Neural progenitor cell (in vitro differentiated cells): ENCODE measurements at regions not wholly inside any gene's neighbourhood (a gene's known extent, or its start where the extent isn't known, plus 50 kb on each side); places are given as distances from the start of the nearest gene placed in this dataset.

Experiments
- CTCF ChIP-seq: fragments of 200-600 bp; sonication (generic); IDR thresholded peaks from 2 replicates; pipeline ENCODE4 v1.5.1; 2017; ENCODE audit warnings: antibody characterized with exemption, mild to moderate bottlenecking
- EZH2 ChIP-seq: fragments of 200-600 bp; sonication (generic); IDR thresholded peaks from 2 replicates; pipeline ENCODE4 v1.6.1; 2017; ENCODE audit warnings: antibody characterized with exemption, mild to moderate bottlenecking, moderate library complexity
- EZH2phosphoT487 ChIP-seq: fragments of 200-600 bp; sonication (generic); IDR thresholded peaks from 2 replicates; pipeline ENCODE4 v1.6.1; 2017; ENCODE audit warnings: antibody characterized with exemption

- no peak for TF ChIP-seq CTCF
- TF ChIP-seq EZH2phosphoT487 = no peak
- TF ChIP-seq EZH2 = no peak
These were observed 284.1 kb upstream of the TNRC6C start for GRCh38 chr17:77674358-77674757.
